Thoracic aorta (tissue), 2 donors: ENCODE measurements at regions not wholly inside any gene's neighbourhood (a gene's known extent, or its start where the extent isn't known, plus 50 kb on each side); places are given as distances from the start of the nearest gene placed in this dataset.

ENCODE experiments used
- ATAC-seq: fragments of 150-250 bp; one replicate; pipeline ENCODE4 v1.8.0; 2017; ENCODE audit warnings: low read depth; ENCODE audit not compliant: insufficient number of reproducible peaks, low FRiP score
- DNase-seq: peaks from one replicate; pipeline ENCODE4 v3.0.0-alpha.2; 2020; ENCODE audit warnings: low spot score
- H3K27ac ChIP-seq, 2 donors: fragments of 200-600 bp; sonication (generic); 1 replicate in 1 of 2; 2 replicates in 1 of 2; pipeline ENCODE4 v1.5.1; 2016; ENCODE audit warnings: mild to moderate bottlenecking in 2 of 2, moderate library complexity in 2 of 2
- H3K27me3 ChIP-seq: fragments of 200-600 bp; sonication (generic); replicated peaks from 2 replicates; pipeline ENCODE4 v1.6.0; 2016; ENCODE audit warnings: mild to moderate bottlenecking; ENCODE audit not compliant: insufficient read depth
- H3K36me3 ChIP-seq: fragments of 200-600 bp; sonication (generic); one replicate; pipeline ENCODE4 v1.5.1; 2016
- H3K4me1 ChIP-seq, 2 donors: fragments of 200-600 bp; sonication (generic); 1 replicate in 1 of 2; 2 replicates in 1 of 2; pipeline versions ENCODE4 v1.5.1 to v1.6.0; 2016; ENCODE audit warnings: low read depth in 2 of 2, mild to moderate bottlenecking in 1 of 2; ENCODE audit not compliant: control insufficient read depth in 1 of 2
- H3K4me3 ChIP-seq: fragments of 200-600 bp; sonication (generic); 2 replicates; pipeline ENCODE4 v1.5.1; 2016; ENCODE audit warnings: mild to moderate bottlenecking
- H3K9me3 ChIP-seq: fragments of 200-600 bp; sonication (generic); 2 replicates; pipeline ENCODE4 v1.5.1; 2016
- TF ChIP-seq, protein P1 (sequence below): fragments of 200-600 bp; sonication (generic); IDR thresholded peaks from one replicate; pipeline ENCODE4 v1.5.1; 2019; ENCODE audit warnings: antibody characterized with exemption

DNA sequence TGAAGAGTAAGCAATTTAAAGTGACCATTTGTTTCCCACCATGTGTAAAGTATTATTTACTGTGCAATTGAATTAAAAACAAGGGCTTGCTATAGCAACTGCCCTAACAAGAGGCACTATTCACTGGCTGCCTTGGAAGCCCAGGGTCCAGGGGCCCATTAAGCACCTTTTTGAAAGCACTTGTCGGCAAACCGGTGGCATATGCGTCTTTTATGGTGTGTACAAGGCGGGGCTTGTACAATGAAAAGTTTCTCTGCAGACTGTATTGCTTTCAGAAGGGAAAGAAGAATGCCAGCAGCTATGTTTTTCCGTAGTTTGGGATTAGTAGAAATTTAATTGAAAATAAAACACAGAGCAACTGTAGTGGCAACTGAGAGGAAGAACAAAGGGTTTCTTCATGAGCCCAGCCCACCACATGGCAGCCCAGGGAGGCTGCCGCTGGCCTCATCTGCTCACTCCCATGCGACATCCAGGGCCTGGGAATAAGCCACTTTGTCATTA is 279.5 kb upstream of the PARD3B start:
- Histone ChIP-seq H3K27ac (no peak overlapping the region), H3K9me3 (no peaks in the 10 kb centered on the region), H3K36me3 (no peaks in the 10 kb centered on the region), H3K4me1 (no peaks in the 10 kb centered on the region), H3K27me3 (no peaks in the 10 kb centered on the region), H3K4me3 (no peak overlapping the region)
- ATAC-seq (no peak), DNase-seq (no peak)
- TF ChIP-seq, protein P1, sequence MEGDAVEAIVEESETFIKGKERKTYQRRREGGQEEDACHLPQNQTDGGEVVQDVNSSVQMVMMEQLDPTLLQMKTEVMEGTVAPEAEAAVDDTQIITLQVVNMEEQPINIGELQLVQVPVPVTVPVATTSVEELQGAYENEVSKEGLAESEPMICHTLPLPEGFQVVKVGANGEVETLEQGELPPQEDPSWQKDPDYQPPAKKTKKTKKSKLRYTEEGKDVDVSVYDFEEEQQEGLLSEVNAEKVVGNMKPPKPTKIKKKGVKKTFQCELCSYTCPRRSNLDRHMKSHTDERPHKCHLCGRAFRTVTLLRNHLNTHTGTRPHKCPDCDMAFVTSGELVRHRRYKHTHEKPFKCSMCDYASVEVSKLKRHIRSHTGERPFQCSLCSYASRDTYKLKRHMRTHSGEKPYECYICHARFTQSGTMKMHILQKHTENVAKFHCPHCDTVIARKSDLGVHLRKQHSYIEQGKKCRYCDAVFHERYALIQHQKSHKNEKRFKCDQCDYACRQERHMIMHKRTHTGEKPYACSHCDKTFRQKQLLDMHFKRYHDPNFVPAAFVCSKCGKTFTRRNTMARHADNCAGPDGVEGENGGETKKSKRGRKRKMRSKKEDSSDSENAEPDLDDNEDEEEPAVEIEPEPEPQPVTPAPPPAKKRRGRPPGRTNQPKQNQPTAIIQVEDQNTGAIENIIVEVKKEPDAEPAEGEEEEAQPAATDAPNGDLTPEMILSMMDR = no peak

DNA sequence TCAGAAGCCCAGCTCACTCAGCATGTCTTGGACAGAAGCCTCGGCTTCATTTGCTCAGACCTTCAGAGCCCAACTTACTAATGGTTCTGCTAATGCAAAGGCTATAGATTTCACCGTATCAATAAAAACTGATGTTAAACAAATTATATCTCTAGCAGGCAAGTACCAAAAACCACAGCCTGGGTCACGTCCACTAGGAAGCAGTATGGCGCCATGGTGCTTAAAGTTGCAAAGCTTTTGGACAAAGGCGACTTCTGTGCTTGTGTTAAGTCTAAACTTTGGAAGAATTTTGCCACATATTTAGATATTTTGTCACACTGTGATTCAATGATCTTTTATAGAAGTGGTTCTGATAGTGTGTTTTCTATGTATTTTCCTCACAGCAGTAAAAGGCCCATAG is 276.8 kb upstream of the PARD3B start:
- Histone ChIP-seq H3K27ac (no peak overlapping the region), H3K27me3 (no peaks in the 10 kb centered on the region), H3K4me1 (peaks cover 3 to 16% of the 10 kb centered on the region in 2 donors), H3K36me3 (no peaks in the 10 kb centered on the region), H3K4me3 (no peak overlapping the region), H3K9me3 (no peaks in the 10 kb centered on the region)
- ATAC-seq (no peak), DNase-seq (no peak)
- TF ChIP-seq, protein P1 = no peak

DNA sequence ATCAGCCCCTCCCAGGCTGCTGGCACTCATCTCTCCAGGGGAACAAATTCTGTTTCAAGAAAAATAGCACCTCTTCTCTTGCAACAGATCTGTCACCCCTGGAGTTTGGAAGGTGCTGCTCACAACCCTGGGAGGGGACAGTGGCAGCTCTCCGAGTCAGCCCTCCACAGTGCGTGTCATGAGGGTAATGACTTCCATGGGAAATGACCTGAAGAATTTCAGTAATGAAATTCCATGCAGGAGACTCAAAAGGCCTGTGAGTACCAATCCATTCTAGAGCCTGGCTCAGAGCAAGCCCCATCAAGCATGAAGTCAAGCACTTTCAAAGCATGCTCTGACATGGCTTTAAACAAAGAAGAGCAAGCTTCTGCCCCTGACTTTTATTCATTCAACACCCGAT is 276.3 kb upstream of the PARD3B start:
- Histone ChIP-seq H3K27me3 (no peaks in the 10 kb centered on the region), H3K4me3 (no peak overlapping the region), H3K9me3 (no peaks in the 10 kb centered on the region), H3K36me3 (no peaks in the 10 kb centered on the region), H3K4me1 (peaks cover 3 to 21% of the 10 kb centered on the region in 2 donors), H3K27ac (no peak overlapping the region)
- DNase-seq (no peak), ATAC-seq (no peak)
- TF ChIP-seq, protein P1 = no peak

DNA sequence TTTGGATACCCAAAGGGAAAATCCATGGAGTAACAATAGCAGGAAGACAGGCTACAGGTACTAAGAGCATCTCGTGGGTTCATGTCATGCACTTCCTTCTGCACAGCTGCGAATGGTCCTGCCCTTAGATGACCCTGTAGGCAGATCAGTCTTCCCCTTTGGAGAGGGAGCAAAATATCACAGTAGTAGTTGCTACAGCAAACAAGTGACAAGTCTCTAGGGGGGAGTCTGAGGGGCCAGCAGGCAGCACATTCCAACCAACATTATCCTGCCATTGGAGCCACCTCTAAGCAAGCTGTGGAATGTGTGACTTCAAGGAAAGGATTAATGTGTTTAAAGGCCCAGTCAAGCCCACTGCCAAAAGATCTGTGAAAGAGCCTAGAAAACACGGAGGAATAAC is 273.2 kb upstream of the PARD3B start:
- no peak overlapping the region for H3K4me3 ChIP-seq
- TF ChIP-seq, protein P1 = no peak
- H3K27ac ChIP-seq = no peak overlapping the region
- no peaks in the 10 kb centered on the region for H3K36me3 ChIP-seq
- H3K4me1 ChIP-seq = peaks cover 9 to 35% of the 10 kb centered on the region in 2 donors
- H3K9me3 ChIP-seq = no peaks in the 10 kb centered on the region
- ATAC-seq = no peak
- no peak for DNase-seq
- H3K27me3 ChIP-seq = no peaks in the 10 kb centered on the region

DNA sequence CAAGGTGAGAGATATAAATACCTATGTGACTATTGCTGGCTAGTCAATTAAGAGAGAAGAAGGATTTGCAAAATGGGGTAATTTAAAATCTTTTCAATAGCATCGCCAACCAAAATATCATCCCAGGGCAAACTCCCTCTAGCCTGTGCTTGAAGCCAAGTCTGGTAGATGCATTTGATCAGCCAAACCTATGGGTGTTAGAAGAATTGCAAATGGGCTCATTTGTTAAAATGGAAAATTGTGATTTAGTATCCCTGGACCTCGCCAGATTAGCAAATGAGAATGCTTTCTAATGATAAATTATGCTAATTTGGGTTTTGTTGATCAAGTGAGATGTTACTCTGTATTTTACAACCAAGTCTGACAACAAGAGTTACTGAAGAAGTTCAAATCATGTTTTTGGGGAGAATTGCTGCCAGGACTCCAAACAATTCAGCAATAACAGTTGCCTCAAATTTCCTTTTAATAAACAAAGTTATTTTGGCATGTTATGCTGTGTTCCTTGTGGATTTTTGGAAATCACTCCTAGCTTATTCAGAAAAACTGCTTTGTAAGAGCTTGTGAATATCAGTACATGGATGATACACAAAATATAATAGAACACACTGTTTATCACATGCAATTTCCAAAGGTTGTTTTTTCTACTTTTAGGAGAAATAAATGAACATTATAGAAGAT is 272.5 kb upstream of the PARD3B start:
- no peak overlapping the region for H3K4me3 ChIP-seq
- no peaks in the 10 kb centered on the region for H3K36me3 ChIP-seq
- TF ChIP-seq, protein P1 = no peak
- no peak overlapping the region for H3K27ac ChIP-seq
- no peaks in the 10 kb centered on the region for H3K9me3 ChIP-seq
- no peak for ATAC-seq
- no peak for DNase-seq
- H3K27me3 ChIP-seq = no peaks in the 10 kb centered on the region
- H3K4me1 ChIP-seq = peaks cover 9 to 35% of the 10 kb centered on the region in 2 donors
